ENCODE measurements at regions not wholly inside any gene's neighbourhood (a gene's known extent, or its start where the extent isn't known, plus 50 kb on each side); places are given as distances from the start of the nearest gene placed in this dataset.

GRCh38 chr3:145182196-145182911, 978.6 kb downstream of the PLOD2 start:
- TF ChIP-seq CTCF (IDR thresholded peaks at IDR 0.05; ENCODE audit: low read length), result no peak
- no peak for TF ChIP-seq EZH2 (IDR thresholded peaks at IDR 0.05; ENCODE audit: borderline replicate concordance, low read length)
